ENCODE measurements at regions not wholly inside any gene's neighbourhood (a gene's known extent, or its start where the extent isn't known, plus 50 kb on each side); places are given as distances from the start of the nearest gene placed in this dataset.
A peak's percentile ranks its signal among the peaks of the same experiment; 100 is the strongest.
"Not testable (repeated sequence)": the region's sequence is repeated elsewhere in the genome, so short reads cannot be mapped to it uniquely, and the experiment has no call there.

GRCh38 chr2:160584972-160585494 is 91.4 kb upstream of the RBMS1 start:
- no peak for DNase-seq

GRCh38 chr2:160590664-160591063 is 97.1 kb upstream of the RBMS1 start:
- no peak for DNase-seq

GRCh38 chr2:160592401-160592800 is 98.8 kb upstream of the RBMS1 start:
- DNase-seq: no peak

GRCh38 chr2:160592993-160593392 is 99.4 kb upstream of the RBMS1 start:
- no peak for DNase-seq

- DNase-seq: no peak
These were observed 102.8 kb upstream of the RBMS1 start for GRCh38 chr2:160596441-160596840.

GRCh38 chr2:160600437-160600836 is 106.8 kb upstream of the RBMS1 start:
- not testable (repeated sequence) for DNase-seq

- no peak for DNase-seq
These were observed 108.5 kb upstream of the RBMS1 start for GRCh38 chr2:160602073-160602472.

- DNase-seq: no peak
These were observed 110.3 kb upstream of the RBMS1 start for GRCh38 chr2:160603771-160604510.

GRCh38 chr2:160606341-160606740 is 112.7 kb upstream of the RBMS1 start:
- no peak for DNase-seq

GRCh38 chr2:160608599-160608998 is 115.0 kb upstream of the RBMS1 start:
- no peak for DNase-seq

GRCh38 chr2:160609346-160609745 is 115.7 kb upstream of the RBMS1 start:
- no peak for DNase-seq

GRCh38 chr2:160610041-160610440 is 116.4 kb upstream of the RBMS1 start:
- DNase-seq: no peak

- no peak for DNase-seq
These were observed 118.8 kb upstream of the RBMS1 start for GRCh38 chr2:160612266-160612856.

- DNase-seq: no peak
These were observed 120.0 kb upstream of the RBMS1 start for GRCh38 chr2:160613466-160614153.

- DNase-seq: no peak
These were observed 120.8 kb upstream of the RBMS1 start for GRCh38 chr2:160614391-160614790.

- DNase-seq: no peak
These were observed 122.1 kb upstream of the RBMS1 start for GRCh38 chr2:160615706-160616105.

- no peak for DNase-seq
These were observed 122.5 kb upstream of the RBMS1 start for GRCh38 chr2:160616149-160616548.

GRCh38 chr2:160621748-160622147 is 128.1 kb upstream of the RBMS1 start:
- no peak for DNase-seq

GRCh38 chr2:160628020-160628637 is 134.5 kb upstream of the RBMS1 start:
- DNase-seq: peak; percentile 9

GRCh38 chr2:160628811-160629210 is 135.2 kb upstream of the RBMS1 start:
- DNase-seq: no peak

- DNase-seq: no peak
These were observed 137.4 kb upstream of the RBMS1 start for GRCh38 chr2:160630801-160631590.
